ENCODE measurements at regions not wholly inside any gene's neighbourhood (a gene's known extent, or its start where the extent isn't known, plus 50 kb on each side); places are given as distances from the start of the nearest gene placed in this dataset.

DNA sequence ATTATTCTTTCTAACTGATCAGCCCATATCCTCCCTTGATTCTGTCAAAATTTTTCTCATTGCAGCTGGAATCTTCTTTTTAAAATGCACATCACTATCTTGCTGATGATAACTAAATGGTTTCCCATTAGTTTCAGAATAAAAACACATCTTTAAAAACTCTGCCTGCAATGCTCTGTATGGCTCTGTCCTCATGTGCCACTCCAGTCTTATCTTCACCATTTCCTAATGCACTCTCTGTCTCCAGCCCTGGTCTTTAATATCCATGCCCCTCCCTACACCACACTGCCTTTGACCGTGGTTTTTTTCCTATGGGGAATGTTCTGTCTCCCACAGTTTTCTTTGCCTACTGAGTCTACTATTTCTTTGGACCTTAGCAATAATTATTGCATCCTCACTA, 244.1 kb upstream of the ARSJ start:
- no peak overlapping the region for H3K4me2 ChIP-seq (ENCODE audit: low read length)
- no peak overlapping the region for H3K9ac ChIP-seq (ENCODE audit: low read depth, low read length)
- H3K9me3 ChIP-seq (replicated peaks; ENCODE audit: low read length), result no peaks in the 10 kb centered on the region
- H3K4me3 ChIP-seq (ENCODE audit: low read length), result no peak overlapping the region
- H3K27me3 ChIP-seq (ENCODE audit: control insufficient read depth, insufficient read depth, low read length), result no peaks in the 10 kb centered on the region
- H3K4me1 ChIP-seq (ENCODE audit: control insufficient read depth, insufficient read depth, low read length), result peaks cover 5% of the 10 kb centered on the region
- H3K36me3 ChIP-seq (ENCODE audit: insufficient read depth, low read length), result no peaks in the 10 kb centered on the region

DNA sequence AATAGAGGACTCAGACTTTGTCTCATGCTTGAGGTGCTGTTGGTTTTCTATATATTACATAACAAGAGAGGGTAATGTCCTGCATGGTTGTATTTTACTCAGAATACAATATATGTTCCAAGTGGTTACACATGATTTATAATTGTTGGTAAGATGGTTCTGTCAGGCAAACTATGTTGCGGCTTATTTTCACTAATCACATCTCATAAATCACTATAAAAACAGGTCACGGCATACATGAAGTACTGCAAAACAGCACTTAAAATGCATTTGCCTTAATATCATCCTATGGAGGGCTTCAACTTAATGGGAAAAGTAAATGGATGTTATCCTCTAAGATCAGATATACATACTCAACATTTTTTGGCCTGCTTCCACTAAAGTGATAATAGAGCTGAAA, 246.0 kb upstream of the ARSJ start:
- H3K4me2 ChIP-seq (ENCODE audit: low read length), result no peak overlapping the region
- H3K4me1 ChIP-seq (ENCODE audit: control insufficient read depth, insufficient read depth, low read length), result peaks cover 5% of the 10 kb centered on the region
- no peaks in the 10 kb centered on the region for H3K27me3 ChIP-seq (ENCODE audit: control insufficient read depth, insufficient read depth, low read length)
- H3K36me3 ChIP-seq (ENCODE audit: insufficient read depth, low read length), result no peaks in the 10 kb centered on the region
- H3K4me3 ChIP-seq (ENCODE audit: low read length), result no peak overlapping the region
- H3K9me3 ChIP-seq (replicated peaks; ENCODE audit: low read length), result no peaks in the 10 kb centered on the region
- H3K9ac ChIP-seq (ENCODE audit: low read depth, low read length), result no peak overlapping the region

- H3K4me3 ChIP-seq (ENCODE audit: low read length), result no peak overlapping the region
- H3K4me2 ChIP-seq (ENCODE audit: low read length), result no peak overlapping the region
Observed at GRCh38 chr4:114226179-114226578, 246.7 kb upstream of the ARSJ start.

DNA sequence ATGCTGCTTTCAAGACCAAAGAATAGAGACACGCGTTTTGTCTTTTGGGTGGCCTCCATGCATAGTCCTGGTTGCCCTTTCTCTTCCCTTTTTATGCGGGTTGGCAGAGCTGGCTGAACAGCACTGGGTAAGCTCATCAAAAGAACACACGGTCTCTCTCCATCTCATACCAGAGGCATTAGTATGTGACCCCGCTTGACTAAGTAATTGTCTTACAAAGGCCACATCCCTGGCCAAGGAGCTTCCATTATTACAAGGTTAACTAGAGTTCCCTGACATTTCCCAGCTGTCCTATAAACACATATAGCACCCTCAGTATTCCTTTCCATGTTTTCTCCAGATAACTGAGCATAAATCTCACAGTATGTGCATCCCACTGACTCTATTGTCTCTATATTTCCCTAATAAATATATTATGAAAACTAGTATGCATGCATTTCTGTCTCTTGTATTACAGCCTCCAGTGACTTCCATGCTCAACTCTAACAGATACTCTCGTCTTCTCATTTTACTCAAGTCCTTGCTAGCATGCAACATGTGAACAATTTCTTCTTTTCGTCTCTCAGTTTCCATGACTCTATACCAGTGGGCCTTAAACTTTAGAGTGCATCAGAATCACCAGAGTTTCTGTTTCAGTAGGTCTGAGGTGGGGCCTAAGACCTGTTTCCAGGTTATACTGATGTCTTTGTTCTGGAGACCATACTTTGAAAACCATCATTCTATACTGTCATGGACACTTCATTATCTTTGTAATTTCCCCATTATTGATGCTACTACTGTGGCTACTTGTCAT, 247.7 kb upstream of the ARSJ start:
- peaks cover 5% of the 10 kb centered on the region for H3K4me1 ChIP-seq (ENCODE audit: control insufficient read depth, insufficient read depth, low read length)
- no peak overlapping the region for H3K9ac ChIP-seq (ENCODE audit: low read depth, low read length)
- H3K4me2 ChIP-seq (ENCODE audit: low read length), result no peak overlapping the region
- no peaks in the 10 kb centered on the region for H3K36me3 ChIP-seq (ENCODE audit: insufficient read depth, low read length)
- H3K9me3 ChIP-seq (replicated peaks; ENCODE audit: low read length), result no peaks in the 10 kb centered on the region
- no peak overlapping the region for H3K4me3 ChIP-seq (ENCODE audit: low read length)
- no peaks in the 10 kb centered on the region for H3K27me3 ChIP-seq (ENCODE audit: control insufficient read depth, insufficient read depth, low read length)

More at GRCh38 chr4:114226179-114226578, 246.7 kb upstream of the ARSJ start:
- no peak overlapping the region for H3K9ac ChIP-seq (ENCODE audit: low read depth, low read length)
- H3K4me1 ChIP-seq (ENCODE audit: control insufficient read depth, insufficient read depth, low read length), result peaks cover 5% of the 10 kb centered on the region
- no peaks in the 10 kb centered on the region for H3K27me3 ChIP-seq (ENCODE audit: control insufficient read depth, insufficient read depth, low read length)
- H3K9me3 ChIP-seq (replicated peaks; ENCODE audit: low read length), result no peaks in the 10 kb centered on the region
- no peaks in the 10 kb centered on the region for H3K36me3 ChIP-seq (ENCODE audit: insufficient read depth, low read length)

GRCh38 chr4:114229706-114230105, 250.3 kb upstream of the ARSJ start:
- peaks cover 5% of the 10 kb centered on the region for H3K4me1 ChIP-seq (ENCODE audit: control insufficient read depth, insufficient read depth, low read length)
- no peak overlapping the region for H3K4me2 ChIP-seq (ENCODE audit: low read length)
- no peaks in the 10 kb centered on the region for H3K36me3 ChIP-seq (ENCODE audit: insufficient read depth, low read length)
- no peak overlapping the region for H3K9ac ChIP-seq (ENCODE audit: low read depth, low read length)
- no peak overlapping the region for H3K4me3 ChIP-seq (ENCODE audit: low read length)
- H3K9me3 ChIP-seq (replicated peaks; ENCODE audit: low read length), result no peaks in the 10 kb centered on the region
- H3K27me3 ChIP-seq (ENCODE audit: control insufficient read depth, insufficient read depth, low read length), result no peaks in the 10 kb centered on the region

- H3K4me3 ChIP-seq (ENCODE audit: low read length), result no peak overlapping the region
- no peaks in the 10 kb centered on the region for H3K27me3 ChIP-seq (ENCODE audit: control insufficient read depth, insufficient read depth, low read length)
- no peak overlapping the region for H3K9ac ChIP-seq (ENCODE audit: low read depth, low read length)
- H3K36me3 ChIP-seq (ENCODE audit: insufficient read depth, low read length), result no peaks in the 10 kb centered on the region
- H3K9me3 ChIP-seq (replicated peaks; ENCODE audit: low read length), result no peaks in the 10 kb centered on the region
- H3K4me2 ChIP-seq (ENCODE audit: low read length), result no peak overlapping the region
- H3K4me1 ChIP-seq (ENCODE audit: control insufficient read depth, insufficient read depth, low read length), result no peaks in the 10 kb centered on the region
Observed at GRCh38 chr4:114236171-114236769, 256.8 kb upstream of the ARSJ start.

DNA sequence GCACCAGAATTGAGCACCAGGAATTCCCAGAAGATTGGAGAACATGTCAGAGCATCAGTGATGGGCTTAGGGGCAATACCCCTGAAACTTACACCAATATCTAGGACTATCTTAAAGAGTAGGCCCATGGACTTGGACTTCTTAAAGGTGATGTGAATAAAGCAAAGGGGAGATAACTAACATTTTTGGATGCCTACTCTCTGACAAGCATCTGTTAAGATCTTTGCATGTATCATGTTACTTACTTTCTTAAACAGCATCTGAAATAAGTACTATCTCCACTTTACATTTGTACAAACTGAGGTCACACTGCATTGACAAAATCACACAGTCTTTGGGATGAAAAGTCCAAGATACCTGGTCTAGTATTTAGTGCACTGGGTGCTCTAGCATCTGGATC, 258.6 kb upstream of the ARSJ start:
- Histone ChIP-seq H3K9ac (ENCODE audit: low read depth, low read length) (no peak overlapping the region), H3K4me2 (ENCODE audit: low read length) (no peak overlapping the region), H3K36me3 (ENCODE audit: insufficient read depth, low read length) (no peaks in the 10 kb centered on the region), H3K9me3 (replicated peaks; ENCODE audit: low read length) (no peaks in the 10 kb centered on the region), H3K4me3 (ENCODE audit: low read length) (no peak overlapping the region), H3K4me1 (ENCODE audit: control insufficient read depth, insufficient read depth, low read length) (no peaks in the 10 kb centered on the region), H3K27me3 (ENCODE audit: control insufficient read depth, insufficient read depth, low read length) (no peaks in the 10 kb centered on the region)

GRCh38 chr4:114249561-114249960, 270.1 kb upstream of the ARSJ start:
- H3K9ac ChIP-seq (ENCODE audit: low read depth, low read length), result no peak overlapping the region
- no peak overlapping the region for H3K4me2 ChIP-seq (ENCODE audit: low read length)
- no peaks in the 10 kb centered on the region for H3K27me3 ChIP-seq (ENCODE audit: control insufficient read depth, insufficient read depth, low read length)
- H3K36me3 ChIP-seq (ENCODE audit: insufficient read depth, low read length), result no peaks in the 10 kb centered on the region
- peaks cover 15% of the 10 kb centered on the region for H3K4me1 ChIP-seq (ENCODE audit: control insufficient read depth, insufficient read depth, low read length)
- H3K4me3 ChIP-seq (ENCODE audit: low read length), result no peak overlapping the region
- no peaks in the 10 kb centered on the region for H3K9me3 ChIP-seq (replicated peaks; ENCODE audit: low read length)

DNA sequence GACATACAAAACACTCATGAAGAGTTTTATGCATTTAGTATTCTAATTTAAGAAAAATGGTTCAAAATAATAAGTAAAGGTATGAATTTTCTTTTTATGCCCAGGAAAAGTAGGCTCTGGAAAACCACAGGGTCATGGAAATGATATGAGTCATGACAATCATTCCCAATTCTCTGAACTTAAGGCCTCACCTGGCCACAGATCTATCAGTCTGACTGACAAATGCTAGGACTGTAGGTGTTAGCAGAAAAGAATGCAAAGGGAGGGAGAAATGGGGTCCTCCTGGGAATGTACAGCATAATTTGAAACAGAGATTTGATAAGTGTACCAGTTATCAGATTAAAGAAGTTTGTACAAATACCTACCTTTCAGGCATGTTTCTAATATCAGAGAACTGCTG, 270.5 kb upstream of the ARSJ start:
- no peaks in the 10 kb centered on the region for H3K36me3 ChIP-seq (ENCODE audit: insufficient read depth, low read length)
- H3K27me3 ChIP-seq (ENCODE audit: control insufficient read depth, insufficient read depth, low read length), result no peaks in the 10 kb centered on the region
- no peak overlapping the region for H3K4me2 ChIP-seq (ENCODE audit: low read length)
- no peak overlapping the region for H3K9ac ChIP-seq (ENCODE audit: low read depth, low read length)
- H3K4me3 ChIP-seq (ENCODE audit: low read length), result no peak overlapping the region
- no peaks in the 10 kb centered on the region for H3K9me3 ChIP-seq (replicated peaks; ENCODE audit: low read length)
- H3K4me1 ChIP-seq (ENCODE audit: control insufficient read depth, insufficient read depth, low read length), result peaks cover 15% of the 10 kb centered on the region

- H3K9ac ChIP-seq (ENCODE audit: low read depth, low read length), result no peak overlapping the region
- no peaks in the 10 kb centered on the region for H3K9me3 ChIP-seq (replicated peaks; ENCODE audit: low read length)
- no peak overlapping the region for H3K4me2 ChIP-seq (ENCODE audit: low read length)
- peaks cover 15% of the 10 kb centered on the region for H3K4me1 ChIP-seq (ENCODE audit: control insufficient read depth, insufficient read depth, low read length)
- no peak overlapping the region for H3K4me3 ChIP-seq (ENCODE audit: low read length)
- no peaks in the 10 kb centered on the region for H3K27me3 ChIP-seq (ENCODE audit: control insufficient read depth, insufficient read depth, low read length)
- no peaks in the 10 kb centered on the region for H3K36me3 ChIP-seq (ENCODE audit: insufficient read depth, low read length)
Observed at GRCh38 chr4:114250439-114250891, 271.0 kb upstream of the ARSJ start.

- no peaks in the 10 kb centered on the region for H3K36me3 ChIP-seq (ENCODE audit: insufficient read depth, low read length)
- H3K4me2 ChIP-seq (ENCODE audit: low read length), result no peak overlapping the region
- H3K4me3 ChIP-seq (ENCODE audit: low read length), result no peak overlapping the region
- no peak overlapping the region for H3K9ac ChIP-seq (ENCODE audit: low read depth, low read length)
- no peaks in the 10 kb centered on the region for H3K9me3 ChIP-seq (replicated peaks; ENCODE audit: low read length)
- H3K27me3 ChIP-seq (ENCODE audit: control insufficient read depth, insufficient read depth, low read length), result no peaks in the 10 kb centered on the region
- H3K4me1 ChIP-seq (ENCODE audit: control insufficient read depth, insufficient read depth, low read length), result peaks cover 15% of the 10 kb centered on the region
Observed at GRCh38 chr4:114251020-114251419, 271.6 kb upstream of the ARSJ start.

- Histone ChIP-seq H3K4me1 (ENCODE audit: control insufficient read depth, insufficient read depth, low read length) (peaks cover 15% of the 10 kb centered on the region), H3K4me3 (ENCODE audit: low read length) (no peak overlapping the region), H3K9me3 (replicated peaks; ENCODE audit: low read length) (no peaks in the 10 kb centered on the region), H3K27me3 (ENCODE audit: control insufficient read depth, insufficient read depth, low read length) (no peaks in the 10 kb centered on the region), H3K36me3 (ENCODE audit: insufficient read depth, low read length) (no peaks in the 10 kb centered on the region), H3K9ac (ENCODE audit: low read depth, low read length) (no peak overlapping the region), H3K4me2 (ENCODE audit: low read length) (no peak overlapping the region)
Observed at GRCh38 chr4:114252499-114252898, 273.1 kb upstream of the ARSJ start.

Data from skeletal muscle satellite cell (primary cell).